GM23248 (cell line): ENCODE measurements at regions not wholly inside any gene's neighbourhood (a gene's known extent, or its start where the extent isn't known, plus 50 kb on each side); places are given as distances from the start of the nearest gene placed in this dataset.
"Not testable (repeated sequence)": the region's sequence is repeated elsewhere in the genome, so short reads cannot be mapped to it uniquely, and the experiment has no call there.

Experiments used
- DNase-seq: peaks from one replicate; pipeline ENCODE4 v3.0.0-alpha.2; 2015
- H2AFZ ChIP-seq: fragments of 200-600 bp; sonication (generic); 2 replicates; pipeline ENCODE4 v1.6.1; 2016; ENCODE audit warnings: antibody characterized with exemption
- H3F3A ChIP-seq: fragments of 200-600 bp; sonication (generic); 2 replicates; pipeline ENCODE4 v1.6.1; 2016; ENCODE audit warnings: mild to moderate bottlenecking, antibody characterized with exemption, mixed run types; ENCODE audit not compliant: insufficient read depth
- H3K27ac ChIP-seq: fragments of 200-600 bp; sonication (generic); 2 replicates; pipeline ENCODE4 v1.5.1; 2016; ENCODE audit warnings: mild to moderate bottlenecking
- H3K27me3 ChIP-seq: fragments of 200-600 bp; sonication (generic); replicated peaks from 2 replicates; pipeline ENCODE4 v1.6.1; 2016; ENCODE audit warnings: mild to moderate bottlenecking; ENCODE audit not compliant: insufficient read depth
- H3K36me3 ChIP-seq: fragments of 200-600 bp; sonication (generic); 2 replicates; pipeline ENCODE4 v1.6.1; 2016; ENCODE audit warnings: low read depth, mild to moderate bottlenecking
- H3K4me1 ChIP-seq: fragments of 200-600 bp; sonication (generic); 2 replicates; pipeline ENCODE4 v1.6.1; 2016; ENCODE audit warnings: mild to moderate bottlenecking; ENCODE audit not compliant: insufficient read depth
- H3K4me2 ChIP-seq: fragments of 200-600 bp; sonication (generic); one replicate; pipeline ENCODE4 v1.6.1; 2016; ENCODE audit warnings: mild to moderate bottlenecking; ENCODE audit not compliant: unreplicated experiment
- H3K4me3 ChIP-seq: fragments of 200-600 bp; sonication (generic); 2 replicates; pipeline ENCODE4 v1.5.1; 2016; ENCODE audit warnings: mild to moderate bottlenecking
- H3K79me2 ChIP-seq: fragments of 200-600 bp; sonication (generic); 2 replicates; pipeline ENCODE4 v1.6.1; 2016; ENCODE audit warnings: mild to moderate bottlenecking; ENCODE audit not compliant: insufficient read depth
- H3K9ac ChIP-seq: fragments of 200-600 bp; sonication (generic); 2 replicates; pipeline ENCODE4 v1.6.1; 2016; ENCODE audit warnings: mild to moderate bottlenecking
- H3K9me2 ChIP-seq: fragments of 200-600 bp; sonication (generic); 2 replicates; pipeline ENCODE4 v1.6.1; 2016; ENCODE audit warnings: mixed run types, mild to moderate bottlenecking, moderate library complexity; ENCODE audit not compliant: insufficient read depth
- H3K9me3 ChIP-seq: fragments of 200-600 bp; sonication (generic); one replicate; pipeline ENCODE4 v1.6.1; 2017; ENCODE audit warnings: low read depth
- H4K20me1 ChIP-seq: fragments of 200-600 bp; sonication (generic); 2 replicates; pipeline ENCODE4 v1.6.0; 2016; ENCODE audit not compliant: insufficient read depth
- EZH2 ChIP-seq: fragments of 200-600 bp; sonication (generic); IDR thresholded peaks from 2 replicates; pipeline ENCODE4 v1.6.1; 2018; ENCODE audit warnings: antibody characterized with exemption, mild to moderate bottlenecking; ENCODE audit not compliant: insufficient read depth, poor library complexity, severe bottlenecking
- EZH2phosphoT487 ChIP-seq: fragments of 200-600 bp; sonication (generic); IDR thresholded peaks from 2 replicates; pipeline ENCODE4 v1.6.1; 2018; ENCODE audit warnings: antibody characterized with exemption, moderate library complexity, mild to moderate bottlenecking, low read depth; ENCODE audit not compliant: insufficient read depth
- WGBS, 2 experiments: methylation state at CpG; one replicate each; pipeline ENCODE4 v1.1.6; 2015 to 2017; ENCODE audit warnings: low lambda C conversion rate in 2 of 2, low coverage in 1 of 2; ENCODE audit errors: missing lambda C conversion rate in 2 of 2; 5-methylcytosine and 5-hydroxymethylcytosine counted together
- in situ Hi-C: fragments of 300-500 bp; cut with MboI; formaldehyde crosslinking; loops from 2 replicates; pipeline ENCODE4 v1.15.0; 2020

- Histone ChIP-seq H3K4me3 (no peak overlapping the region), H3K9me2 (no peaks in the 10 kb centered on the region), H3K9ac (no peak overlapping the region), H2AFZ (no peak overlapping the region), H4K20me1 (no peaks in the 10 kb centered on the region), H3F3A (no peaks in the 10 kb centered on the region), H3K27ac (no peak overlapping the region), H3K4me1 (no peaks in the 10 kb centered on the region), H3K79me2 (no peaks in the 10 kb centered on the region), H3K27me3 (no peaks in the 10 kb centered on the region), H3K36me3 (no peaks in the 10 kb centered on the region), H3K4me2 (no peak overlapping the region), H3K9me3 (no peaks in the 10 kb centered on the region)
- 91% methylated on average over 17 of the region's 17 CpGs for WGBS, 2 experiments
- no peak for TF ChIP-seq EZH2phosphoT487
- no peak for TF ChIP-seq EZH2
- no peak for DNase-seq
- in situ Hi-C loops: no loop called here
Measured at GRCh38 chr22:44566911-44567310, 68.9 kb upstream of the RTL6 start.

GRCh38 chr22:44562651-44563050, 64.6 kb upstream of the RTL6 start:
- H3K9me3 ChIP-seq, H3K9ac ChIP-seq, H3K4me3 ChIP-seq, H3K27me3 ChIP-seq, H3K36me3 ChIP-seq, in situ Hi-C loops, H3K79me2 ChIP-seq, H4K20me1 ChIP-seq, H3K9me2 ChIP-seq, H3K4me1 ChIP-seq, H3K4me2 ChIP-seq, H3F3A ChIP-seq, DNase-seq, H3K27ac ChIP-seq, H2AFZ ChIP-seq: not testable (repeated sequence)
- WGBS, 2 experiments: 87% methylated on average over 7 of the region's 7 CpGs

- WGBS, 2 experiments: 92 to 95% methylated on average over 6 of the region's 6 CpGs
- Histone ChIP-seq H3F3A (no peaks in the 10 kb centered on the region), H3K4me1 (peaks cover 9% of the 10 kb centered on the region; the same call in 1 of the 2 replicates), H3K27me3 (no peaks in the 10 kb centered on the region), H4K20me1 (no peaks in the 10 kb centered on the region), H3K9ac (no peak overlapping the region), H3K27ac (no peak overlapping the region), H3K79me2 (no peaks in the 10 kb centered on the region), H3K4me2 (no peak overlapping the region), H3K9me2 (no peaks in the 10 kb centered on the region), H3K4me3 (no peak overlapping the region), H3K36me3 (no peaks in the 10 kb centered on the region), H3K9me3 (no peaks in the 10 kb centered on the region), H2AFZ (no peak overlapping the region)
- in situ Hi-C loops: no loop called here
- TF ChIP-seq EZH2phosphoT487: no peak
- no peak for TF ChIP-seq EZH2
- DNase-seq: no peak
Measured at GRCh38 chr22:44561139-44561840, 63.3 kb upstream of the RTL6 start.

- TF ChIP-seq EZH2phosphoT487: 0 out of 2 replicates have a peak, but pooled peaks have one; percentile 34
- H3K36me3 ChIP-seq, H3K4me1 ChIP-seq, H3K27me3 ChIP-seq, H4K20me1 ChIP-seq, in situ Hi-C loops, H3F3A ChIP-seq, H3K79me2 ChIP-seq, H3K9me3 ChIP-seq, H2AFZ ChIP-seq, H3K4me2 ChIP-seq, H3K9me2 ChIP-seq, H3K4me3 ChIP-seq: not testable (repeated sequence)
- H3K27ac ChIP-seq: peak overlapping the region; percentile 67
- DNase-seq: peak; percentile 89
- WGBS, 2 experiments: 20 to 21% methylated on average over 7 of the region's 7 CpGs
- peak overlapping the region; percentile 50 for H3K9ac ChIP-seq
Measured at GRCh38 chr22:44558671-44559070, 60.6 kb upstream of the RTL6 start.

- H3K27ac ChIP-seq, H3F3A ChIP-seq, H3K4me1 ChIP-seq, DNase-seq, in situ Hi-C loops, H3K79me2 ChIP-seq, H3K36me3 ChIP-seq, H3K9me3 ChIP-seq, H3K4me3 ChIP-seq, H2AFZ ChIP-seq, H4K20me1 ChIP-seq, H3K27me3 ChIP-seq, H3K4me2 ChIP-seq, H3K9me2 ChIP-seq, H3K9ac ChIP-seq: not testable (repeated sequence)
- 98 to 100% methylated on average over 4 of the region's 4 CpGs for WGBS, 2 experiments
Measured at GRCh38 chr22:44557872-44558271, 59.8 kb upstream of the RTL6 start.
